GM13977 (cell line): ENCODE measurements at regions not wholly inside any gene's neighbourhood (a gene's known extent, or its start where the extent isn't known, plus 50 kb on each side); places are given as distances from the start of the nearest gene placed in this dataset.

Experiments
- DNase-seq: peaks from one replicate; pipeline ENCODE4 v3.0.0; 2012; ENCODE audit warnings: low spot score
- in situ Hi-C: fragments of 300-500 bp; cut with MboI; formaldehyde crosslinking; loops from one replicate; pipeline ENCODE4 v1.12.0; 2022; ENCODE audit warnings: low sequenced_read_pairs, low pct_unique_long_range_greater_than_20kb, mixed read lengths, inconsistent platforms; ENCODE audit not compliant: unreplicated experiment
- TF ChIP-seq, protein P1 (sequence below): IDR thresholded peaks from 2 replicates; pipeline ENCODE4 v1.5.1; 2012; ENCODE audit warnings: mild to moderate bottlenecking, control low read depth; ENCODE audit not compliant: insufficient read depth; ENCODE audit errors: extremely low read depth, missing control alignments

DNA sequence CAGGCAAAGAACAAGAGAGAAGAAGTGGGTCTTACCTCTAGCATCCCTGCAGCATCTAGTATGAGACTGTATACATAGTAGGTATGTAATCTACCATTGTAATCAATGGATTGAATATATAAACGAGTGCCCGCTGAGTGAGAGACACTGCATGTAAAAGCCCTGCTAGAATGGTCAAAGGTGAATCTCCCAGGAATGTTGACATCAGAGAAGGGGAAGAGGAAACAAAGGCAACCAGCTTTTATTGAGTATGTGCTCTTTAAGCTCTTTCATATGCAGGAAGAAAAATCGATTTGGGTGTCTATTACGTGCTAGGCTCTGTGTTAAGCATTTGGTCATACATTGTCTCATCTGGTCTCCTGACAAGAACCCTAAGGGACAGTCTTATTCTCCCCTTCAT is 91.9 kb upstream of the KLHL13 start:
- DNase-seq, result no peak
- TF ChIP-seq, protein P1, sequence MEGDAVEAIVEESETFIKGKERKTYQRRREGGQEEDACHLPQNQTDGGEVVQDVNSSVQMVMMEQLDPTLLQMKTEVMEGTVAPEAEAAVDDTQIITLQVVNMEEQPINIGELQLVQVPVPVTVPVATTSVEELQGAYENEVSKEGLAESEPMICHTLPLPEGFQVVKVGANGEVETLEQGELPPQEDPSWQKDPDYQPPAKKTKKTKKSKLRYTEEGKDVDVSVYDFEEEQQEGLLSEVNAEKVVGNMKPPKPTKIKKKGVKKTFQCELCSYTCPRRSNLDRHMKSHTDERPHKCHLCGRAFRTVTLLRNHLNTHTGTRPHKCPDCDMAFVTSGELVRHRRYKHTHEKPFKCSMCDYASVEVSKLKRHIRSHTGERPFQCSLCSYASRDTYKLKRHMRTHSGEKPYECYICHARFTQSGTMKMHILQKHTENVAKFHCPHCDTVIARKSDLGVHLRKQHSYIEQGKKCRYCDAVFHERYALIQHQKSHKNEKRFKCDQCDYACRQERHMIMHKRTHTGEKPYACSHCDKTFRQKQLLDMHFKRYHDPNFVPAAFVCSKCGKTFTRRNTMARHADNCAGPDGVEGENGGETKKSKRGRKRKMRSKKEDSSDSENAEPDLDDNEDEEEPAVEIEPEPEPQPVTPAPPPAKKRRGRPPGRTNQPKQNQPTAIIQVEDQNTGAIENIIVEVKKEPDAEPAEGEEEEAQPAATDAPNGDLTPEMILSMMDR, result no peak
- in situ Hi-C loops, result no loop called here

DNA sequence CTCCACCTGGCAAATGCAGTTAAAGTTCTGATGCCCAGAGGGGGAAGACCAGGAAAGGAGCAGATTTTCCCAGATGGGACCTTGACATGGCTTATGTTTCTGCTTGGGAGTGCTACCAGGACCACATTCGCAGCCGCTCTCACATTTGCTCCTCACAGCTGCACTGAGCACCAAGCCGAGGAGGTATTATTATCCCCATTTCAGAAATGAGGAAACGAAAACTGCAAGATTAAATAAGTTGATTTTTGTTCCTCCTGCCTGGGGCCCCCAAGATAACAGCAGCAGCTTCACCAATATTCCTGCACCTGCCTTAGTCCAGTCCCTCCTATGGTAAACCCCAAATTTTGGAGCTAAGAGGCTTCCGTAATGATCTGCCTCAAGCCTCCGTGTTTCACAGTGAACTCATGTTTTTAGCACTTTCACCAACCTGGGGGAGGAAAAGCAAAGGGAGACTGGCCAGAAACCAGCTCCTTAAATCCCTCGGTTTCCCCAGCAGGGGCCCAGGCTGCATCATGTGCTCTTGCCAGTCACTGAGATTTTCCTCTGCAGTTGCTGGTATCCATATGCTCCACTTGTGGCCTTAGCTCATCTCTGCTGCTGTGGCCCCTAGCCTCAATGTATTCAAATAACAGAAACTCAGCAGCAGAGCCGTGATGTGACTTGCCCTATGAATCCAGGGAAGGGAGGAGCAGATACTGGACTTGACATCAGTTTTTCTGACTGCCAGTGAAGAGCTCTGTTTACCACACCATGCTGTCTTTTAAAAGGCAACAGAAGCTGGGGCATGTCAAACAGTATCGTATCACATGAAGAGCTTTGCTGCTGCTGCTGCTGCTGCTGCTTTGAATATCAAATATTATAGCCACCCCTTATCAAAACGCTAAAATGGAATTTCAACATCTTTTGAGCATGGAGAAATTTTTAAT is 95.5 kb upstream of the KLHL13 start:
- TF ChIP-seq, protein P1, result no peak
- no peak for DNase-seq
- in situ Hi-C loops, result no loop called here

DNA sequence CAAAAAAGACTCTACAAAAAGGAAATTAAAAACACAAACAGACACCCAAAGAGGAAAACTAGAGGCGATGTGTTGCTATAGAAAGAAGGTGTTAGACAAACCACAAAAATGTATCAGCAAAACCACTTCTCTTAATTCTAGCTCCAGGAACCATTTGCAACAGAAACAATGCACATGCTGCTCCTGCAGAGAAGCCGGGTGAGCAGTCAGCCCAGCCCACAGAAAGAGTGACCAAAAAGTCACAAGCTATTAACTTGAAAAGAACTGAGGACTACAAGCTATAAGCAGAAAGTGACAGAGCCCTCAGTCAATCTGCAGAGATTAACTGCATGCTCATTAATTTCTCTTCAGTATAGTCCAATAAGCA is 96.2 kb upstream of the KLHL13 start:
- TF ChIP-seq, protein P1, result no peak
- in situ Hi-C loops, result no loop called here
- peak; percentile 34 for DNase-seq

DNA sequence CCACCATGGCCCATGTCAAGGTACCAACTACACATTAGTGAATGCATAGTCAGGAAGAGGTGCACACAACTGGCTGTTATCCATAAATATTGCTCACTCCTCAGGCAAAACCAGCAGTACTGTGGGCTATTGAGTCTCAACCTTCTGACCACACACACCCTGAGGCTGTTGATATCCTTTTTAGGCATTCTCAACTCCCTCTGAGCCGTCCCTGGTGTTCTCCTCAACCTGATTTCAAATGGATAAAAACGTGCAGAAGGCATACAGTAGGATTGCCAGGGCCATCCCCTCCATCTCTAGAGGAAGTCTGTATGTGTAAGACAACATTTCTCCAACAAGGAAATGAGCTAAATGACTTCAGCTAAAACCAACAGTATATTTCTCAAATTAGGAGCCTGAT is 98.7 kb upstream of the KLHL13 start:
- in situ Hi-C loops, result no loop called here
- no peak for DNase-seq
- TF ChIP-seq, protein P1, result no peak

DNA sequence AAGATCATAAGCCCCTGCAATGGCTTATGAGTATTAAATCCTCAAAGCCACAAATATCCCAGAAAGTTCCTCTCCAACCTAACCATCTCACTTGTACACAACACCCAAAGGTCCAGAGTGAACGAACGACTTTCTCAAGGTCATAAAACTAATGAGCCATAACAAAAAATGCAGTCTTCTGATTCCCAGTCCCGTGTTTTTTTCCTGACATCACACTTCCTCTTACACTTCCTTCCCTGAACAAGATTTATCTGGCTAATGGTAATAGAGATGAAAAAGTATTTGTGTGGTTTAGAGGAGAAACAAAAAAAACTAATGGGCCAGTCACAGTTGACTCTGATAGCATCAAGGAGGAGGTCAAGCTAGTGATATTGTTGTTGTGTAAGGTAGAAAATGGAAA is 99.5 kb upstream of the KLHL13 start:
- TF ChIP-seq, protein P1, result no peak
- DNase-seq, result no peak
- in situ Hi-C loops, result no loop called here

DNA sequence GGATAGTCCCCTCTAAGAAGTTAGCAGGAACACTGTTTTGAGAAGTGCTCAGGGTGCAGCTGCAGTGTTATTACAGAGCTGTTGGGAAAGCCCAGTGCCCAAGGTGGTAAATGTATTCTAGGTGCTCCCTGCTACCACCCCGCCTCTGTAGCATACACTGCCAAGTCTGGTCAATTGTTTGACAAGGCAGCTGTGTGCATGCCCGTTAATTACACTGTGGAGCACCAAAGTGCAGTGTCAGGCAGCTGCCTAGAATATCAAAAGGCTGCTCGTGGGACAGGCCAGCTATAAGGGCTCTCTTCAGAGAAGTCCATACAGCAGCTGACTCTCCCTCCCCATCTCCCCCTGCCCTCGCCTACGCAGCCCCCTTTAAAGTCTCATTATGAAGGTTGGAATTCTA is 99.9 kb upstream of the KLHL13 start:
- DNase-seq, result no peak
- TF ChIP-seq, protein P1, result no peak
- in situ Hi-C loops, result no loop called here

DNA sequence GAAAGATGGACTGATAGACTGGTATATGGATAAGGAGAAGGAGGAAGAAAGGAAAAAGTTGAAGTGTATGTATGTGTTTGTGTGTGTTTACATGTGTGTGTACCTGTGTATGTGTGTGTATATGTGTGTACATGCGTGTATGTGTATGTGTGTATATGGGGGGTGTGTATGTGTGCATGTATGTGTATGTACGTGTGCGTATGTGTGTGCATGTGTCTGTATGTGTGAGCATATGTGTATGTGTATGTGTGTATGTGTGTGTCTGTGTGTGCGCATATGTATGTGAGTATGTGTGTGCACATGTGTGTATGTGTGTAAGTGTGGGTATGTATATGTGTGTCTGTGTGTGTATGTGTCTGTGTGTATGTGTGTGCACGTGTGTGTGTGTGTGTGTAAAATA is 101.5 kb upstream of the KLHL13 start:
- TF ChIP-seq, protein P1, result no peak
- no peak for DNase-seq
- in situ Hi-C loops, result no loop called here
